IgD-negative memory B cell (primary cell): ENCODE measurements at regions not wholly inside any gene's neighbourhood (a gene's known extent, or its start where the extent isn't known, plus 50 kb on each side); places are given as distances from the start of the nearest gene placed in this dataset.
"Not testable (repeated sequence)": the region's sequence is repeated elsewhere in the genome, so short reads cannot be mapped to it uniquely, and the experiment has no call there.

ENCODE experiments used
- H3K27ac Mint-ChIP-seq, 3 donors: one replicate each; pipeline ENCODE4 v1.8.0; 2020 to 2022; ENCODE audit warnings: mild to moderate bottlenecking in 3 of 3, mixed read lengths in 3 of 3, moderate library complexity in 1 of 3
- H3K27me3 Mint-ChIP-seq: one replicate; pipeline ENCODE4 v1.8.0; 2021; ENCODE audit warnings: mixed read lengths
- H3K36me3 Mint-ChIP-seq: one replicate; pipeline ENCODE4 v1.8.0; 2020; ENCODE audit warnings: mild to moderate bottlenecking, mixed read lengths
- H3K4me1 Mint-ChIP-seq, 3 donors: one replicate each; pipeline ENCODE4 v1.8.0; 2020 to 2022; ENCODE audit warnings: mixed read lengths in 3 of 3, mild to moderate bottlenecking in 1 of 3
- H3K4me3 Mint-ChIP-seq, 4 donors: one replicate each; pipeline ENCODE4 v1.8.0; 2020 to 2022; ENCODE audit warnings: mild to moderate bottlenecking in 4 of 4, mixed read lengths in 4 of 4, moderate library complexity in 3 of 4
- H3K9me3 Mint-ChIP-seq, 3 donors: one replicate each; pipeline ENCODE4 v1.8.0; 2020 to 2021; ENCODE audit warnings: mixed read lengths in 3 of 3, mild to moderate bottlenecking in 1 of 3

DNA sequence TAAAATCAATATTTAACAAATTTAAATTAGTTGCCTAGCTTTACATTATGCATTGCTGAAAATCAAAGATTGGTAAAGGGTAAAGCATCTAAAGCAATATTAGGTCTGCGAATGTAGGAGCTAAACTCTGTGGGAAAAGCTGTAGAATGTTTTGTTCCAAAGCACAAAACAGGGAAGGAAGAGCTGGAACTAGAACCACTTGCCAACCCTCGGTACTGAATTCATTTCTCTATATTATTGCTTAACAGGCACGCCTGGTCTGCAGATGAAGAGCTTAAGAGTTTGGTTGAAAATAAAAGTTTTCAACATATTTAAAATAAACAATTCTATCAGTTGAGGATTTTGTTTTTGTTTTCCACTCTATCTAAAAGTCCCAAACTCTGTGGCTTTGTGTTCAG, 1252.8 kb upstream of the SEL1L start:
- no peak overlapping the region for H3K27ac Mint-ChIP-seq
- H3K27me3 Mint-ChIP-seq: no peaks in the 10 kb centered on the region
- no peaks in the 10 kb centered on the region for H3K36me3 Mint-ChIP-seq
- peaks cover 3 to 14% (median 4%) of the 10 kb centered on the region in 3 donors for H3K9me3 Mint-ChIP-seq
- H3K4me3 Mint-ChIP-seq: no peak overlapping the region
- H3K4me1 Mint-ChIP-seq: no peaks in the 10 kb centered on the region

DNA sequence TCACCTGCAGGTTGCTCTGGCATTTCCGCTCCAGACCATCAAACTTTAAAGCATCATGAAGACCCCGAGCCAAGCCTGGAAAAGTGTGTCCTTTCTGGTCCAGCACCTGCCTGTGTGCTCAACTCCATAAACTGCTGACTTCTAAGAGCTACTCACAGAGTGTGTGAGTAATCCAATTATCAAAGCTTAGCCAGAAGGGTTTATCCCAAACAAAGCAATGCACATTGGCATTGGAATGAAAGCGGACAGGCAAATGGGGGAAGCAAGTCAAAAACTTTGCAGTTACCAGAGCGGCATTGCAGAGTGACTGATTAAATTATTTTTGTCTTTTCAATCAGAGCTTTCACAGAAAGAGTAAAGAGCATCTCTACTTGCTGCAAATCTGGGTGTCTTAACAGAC, 1262.4 kb upstream of the SEL1L start:
- Mint-ChIP-seq H3K4me1 (no peaks in the 10 kb centered on the region), H3K27ac (no peak overlapping the region), H3K4me3 (no peak overlapping the region), H3K9me3 (peaks cover 0 to 11% (median 5%) of the 10 kb centered on the region in 3 donors), H3K27me3 (no peaks in the 10 kb centered on the region), H3K36me3 (no peaks in the 10 kb centered on the region)

DNA sequence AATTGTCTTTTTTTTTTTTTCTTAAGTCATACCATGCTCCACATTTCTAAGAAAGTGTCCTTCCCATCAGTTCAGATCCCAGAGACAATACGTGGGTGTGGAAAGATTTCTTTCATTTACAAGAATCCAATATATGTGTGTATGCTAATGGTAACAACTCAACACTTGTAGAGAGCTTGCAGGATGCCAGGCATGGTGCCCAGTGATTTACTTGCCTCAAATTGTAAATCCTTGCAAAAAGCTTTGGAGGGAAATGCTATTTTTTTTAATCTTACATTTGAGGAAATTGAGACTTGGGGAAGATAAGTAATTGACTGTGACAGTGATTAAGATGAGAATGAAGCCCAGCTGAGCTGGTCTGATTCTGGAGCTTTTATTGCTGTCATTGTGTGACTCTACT, 1264.6 kb upstream of the SEL1L start:
- H3K9me3 Mint-ChIP-seq: peaks cover 0 to 14% (median 12%) of the 10 kb centered on the region in 3 donors
- no peaks in the 10 kb centered on the region for H3K27me3 Mint-ChIP-seq
- no peaks in the 10 kb centered on the region for H3K4me1 Mint-ChIP-seq
- no peaks in the 10 kb centered on the region for H3K36me3 Mint-ChIP-seq
- no peak overlapping the region for H3K4me3 Mint-ChIP-seq
- no peak overlapping the region for H3K27ac Mint-ChIP-seq

DNA sequence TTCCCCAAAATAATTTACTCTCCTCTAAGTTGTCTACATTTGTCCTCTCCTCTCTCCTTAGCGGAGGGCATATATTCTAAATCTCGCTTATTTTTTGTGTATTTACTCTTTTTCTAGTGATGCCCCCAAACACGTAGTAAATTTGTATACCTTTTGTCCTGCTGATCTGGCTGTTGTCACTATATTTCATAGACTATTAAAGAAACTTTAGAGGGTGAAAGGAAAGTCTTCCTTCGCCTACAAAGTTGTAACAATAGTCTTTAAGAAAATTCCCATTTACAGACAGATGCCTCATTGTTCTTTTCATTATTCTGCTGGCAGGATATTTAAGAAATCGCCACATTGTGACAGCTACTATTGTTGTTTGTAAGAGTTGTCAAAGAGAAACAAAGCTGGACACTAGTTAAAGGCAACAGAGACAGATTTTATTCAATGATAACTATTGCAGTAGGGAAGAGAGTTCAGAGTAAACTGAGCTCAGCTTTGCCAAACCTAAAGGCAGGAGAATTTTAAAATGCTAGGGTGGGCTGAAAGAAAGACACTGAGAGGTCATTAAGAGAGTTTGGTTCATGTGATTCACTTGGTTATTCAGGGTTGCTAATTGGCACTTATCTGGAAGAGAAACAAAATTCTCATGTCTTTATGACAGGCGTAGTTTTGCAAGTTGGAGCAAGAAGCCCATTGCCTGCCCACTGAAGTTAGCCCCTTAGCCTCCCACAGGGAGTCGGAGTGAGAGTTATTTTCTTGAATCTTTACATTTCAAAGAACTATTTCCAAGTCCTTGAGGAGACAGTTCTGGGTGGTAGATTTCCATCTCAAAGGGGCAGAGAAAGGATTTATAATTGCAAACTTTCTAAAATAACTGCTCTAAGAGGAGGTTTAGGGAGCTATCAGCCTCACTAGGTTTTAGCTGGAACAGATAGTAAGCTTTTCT, 1272.5 kb upstream of the SEL1L start:
- no peak overlapping the region for H3K4me3 Mint-ChIP-seq
- H3K27ac Mint-ChIP-seq: no peak overlapping the region
- no peaks in the 10 kb centered on the region for H3K4me1 Mint-ChIP-seq
- H3K36me3 Mint-ChIP-seq: no peaks in the 10 kb centered on the region
- no peaks in the 10 kb centered on the region for H3K27me3 Mint-ChIP-seq
- peaks cover 2 to 23% (median 3%) of the 10 kb centered on the region in 3 donors for H3K9me3 Mint-ChIP-seq

DNA sequence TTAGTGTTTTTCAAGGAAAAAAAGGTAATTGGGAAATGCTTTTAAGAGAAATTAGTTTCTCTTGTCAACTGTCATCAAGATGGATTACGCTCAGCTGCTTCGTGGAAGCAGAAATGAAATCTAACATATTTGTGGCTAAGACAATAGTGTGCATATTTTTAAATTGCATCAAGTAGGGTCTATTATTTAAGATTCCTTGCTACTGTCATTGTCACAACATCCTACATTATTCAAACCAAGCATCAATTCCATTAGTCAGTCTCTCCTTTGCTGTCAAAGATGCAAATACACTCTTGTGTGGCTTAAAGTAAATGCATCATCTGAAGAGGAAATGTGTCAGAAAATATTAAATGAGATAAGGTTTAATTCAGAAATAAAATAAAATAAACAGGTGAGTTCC, 1277.6 kb upstream of the SEL1L start:
- H3K4me3 Mint-ChIP-seq: no peak overlapping the region
- H3K4me1 Mint-ChIP-seq: no peaks in the 10 kb centered on the region
- peaks cover 0 to 7% (median 0%) of the 10 kb centered on the region in 3 donors for H3K9me3 Mint-ChIP-seq
- H3K36me3 Mint-ChIP-seq: no peaks in the 10 kb centered on the region
- no peaks in the 10 kb centered on the region for H3K27me3 Mint-ChIP-seq
- H3K27ac Mint-ChIP-seq: no peak overlapping the region

DNA sequence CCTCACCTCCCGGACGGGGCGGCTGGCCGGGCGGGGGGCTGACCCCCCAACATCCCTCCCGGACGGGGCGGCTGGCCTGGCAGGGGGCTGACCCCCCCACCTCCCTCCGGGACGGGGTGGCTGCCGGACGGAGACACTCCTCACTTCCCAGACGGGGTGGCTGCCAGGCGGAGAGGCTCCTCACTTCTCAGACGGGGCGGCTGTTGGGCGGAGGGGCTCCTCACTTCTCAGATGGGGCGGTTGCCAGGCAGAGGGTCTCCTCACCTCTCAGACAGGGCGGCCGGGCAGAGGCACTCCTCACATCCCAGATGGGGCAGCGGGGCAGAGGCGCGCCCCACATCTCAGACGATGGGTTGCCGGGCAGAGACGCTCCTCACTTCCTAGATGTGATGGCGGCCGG, 1280.7 kb upstream of the SEL1L start:
- not testable (repeated sequence) for H3K9me3 Mint-ChIP-seq, H3K4me3 Mint-ChIP-seq, H3K27ac Mint-ChIP-seq, H3K27me3 Mint-ChIP-seq, H3K4me1 Mint-ChIP-seq, H3K36me3 Mint-ChIP-seq

DNA sequence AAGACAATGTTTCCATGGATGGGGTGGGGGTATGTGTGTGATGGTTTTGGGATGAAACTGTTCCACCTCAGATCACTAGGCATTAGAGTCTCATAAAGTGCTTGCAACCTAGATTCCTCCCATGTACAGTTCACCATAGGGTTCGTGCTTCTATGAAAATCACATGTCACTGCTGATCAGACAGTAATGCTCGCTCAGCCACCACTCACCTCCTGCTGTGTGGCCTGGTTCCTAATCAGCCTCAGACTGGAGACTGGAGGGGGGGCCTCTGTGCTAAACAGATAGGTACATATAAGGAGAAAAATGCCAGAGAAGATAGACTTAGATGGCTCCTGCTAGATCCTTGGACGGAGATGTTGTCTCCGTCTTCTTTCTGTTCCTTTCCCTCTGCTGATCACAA, 1296.9 kb upstream of the SEL1L start:
- Mint-ChIP-seq H3K36me3 (no peaks in the 10 kb centered on the region), H3K9me3 (peaks cover 0 to 7% (median 0%) of the 10 kb centered on the region in 3 donors), H3K27me3 (no peaks in the 10 kb centered on the region), H3K27ac (no peak overlapping the region), H3K4me3 (no peak overlapping the region), H3K4me1 (no peaks in the 10 kb centered on the region)

DNA sequence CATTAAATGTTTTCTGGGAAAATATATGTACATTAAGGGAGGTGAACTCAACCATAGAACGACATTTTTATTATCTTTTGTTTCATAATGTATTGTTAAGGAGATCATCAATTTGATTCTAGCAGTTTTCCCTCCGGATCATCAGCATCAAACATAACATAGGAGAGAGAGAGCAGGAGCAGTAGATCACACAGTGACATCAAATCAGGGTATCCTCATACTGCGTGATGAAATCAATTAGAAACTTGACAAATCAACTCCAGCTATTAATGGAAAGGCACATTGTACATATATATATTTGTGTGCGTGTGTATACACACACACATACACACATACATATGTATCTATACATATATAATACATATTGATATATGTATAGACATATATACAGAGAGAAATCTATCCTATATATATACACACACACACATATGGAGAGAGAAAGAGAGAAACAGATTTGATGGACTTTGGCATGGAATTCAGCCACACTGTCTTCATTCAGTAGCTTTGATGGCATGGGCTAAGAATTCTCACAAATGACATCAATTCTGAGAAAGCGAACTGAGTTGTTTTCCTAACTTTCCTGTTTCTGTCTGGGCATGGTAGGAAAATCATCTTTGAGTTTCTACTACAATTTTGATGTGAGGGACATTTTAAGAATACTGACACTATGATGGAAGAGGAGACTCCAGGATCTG, 1302.8 kb upstream of the SEL1L start:
- H3K4me1 Mint-ChIP-seq: no peaks in the 10 kb centered on the region
- H3K36me3 Mint-ChIP-seq: no peaks in the 10 kb centered on the region
- H3K27ac Mint-ChIP-seq: no peak overlapping the region
- no peaks in the 10 kb centered on the region for H3K27me3 Mint-ChIP-seq
- no peak overlapping the region for H3K4me3 Mint-ChIP-seq
- H3K9me3 Mint-ChIP-seq: peaks cover 0 to 8% (median 0%) of the 10 kb centered on the region in 3 donors

DNA sequence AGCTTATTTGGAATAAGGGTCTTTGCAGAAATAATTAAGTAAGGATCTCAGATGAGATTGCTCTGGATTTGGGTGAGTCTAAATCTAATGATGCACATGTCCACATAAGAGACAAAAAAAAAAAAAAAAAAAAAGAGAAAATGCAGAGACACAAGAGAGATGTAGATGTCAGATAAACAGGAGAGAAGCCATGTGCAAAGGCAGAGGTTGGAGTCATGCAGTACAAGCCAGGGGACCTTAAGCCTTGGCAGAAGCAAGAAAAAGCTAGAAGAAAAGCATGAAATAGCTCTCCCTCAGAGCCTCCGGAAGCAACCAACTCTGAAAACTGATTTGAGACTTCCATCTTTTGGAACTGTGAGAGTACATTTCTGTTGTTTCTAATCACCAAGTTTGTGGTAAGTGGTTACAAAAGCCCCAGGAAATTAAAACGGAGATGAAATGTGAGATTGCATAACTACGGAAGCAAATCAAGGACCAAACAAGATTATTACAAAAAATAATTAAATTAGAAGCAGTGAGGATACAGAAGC, 1304.0 kb upstream of the SEL1L start:
- Mint-ChIP-seq H3K27me3 (no peaks in the 10 kb centered on the region), H3K4me3 (no peak overlapping the region), H3K36me3 (no peaks in the 10 kb centered on the region), H3K9me3 (peaks cover 0 to 8% (median 0%) of the 10 kb centered on the region in 3 donors), H3K4me1 (no peaks in the 10 kb centered on the region), H3K27ac (no peak overlapping the region)

DNA sequence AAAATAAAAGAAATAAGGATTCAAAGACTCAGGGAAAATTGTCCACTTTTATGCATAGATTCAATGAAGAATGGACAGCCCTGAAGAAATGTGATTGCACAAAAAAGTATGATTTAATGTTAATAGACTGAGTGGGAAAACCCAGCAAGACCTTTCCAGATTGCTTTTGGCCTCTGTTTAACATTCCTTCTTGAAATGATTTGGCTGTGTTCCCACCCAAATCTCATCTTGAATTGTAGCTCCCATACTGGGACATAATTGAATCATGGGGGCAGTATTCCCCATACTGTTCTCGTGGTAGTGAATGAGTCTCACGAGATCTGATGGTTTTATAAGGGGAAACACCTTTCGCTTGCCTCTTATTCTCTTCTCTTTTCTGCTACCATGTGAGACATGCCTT, 1316.9 kb upstream of the SEL1L start:
- Mint-ChIP-seq H3K27ac (no peak overlapping the region), H3K9me3 (peaks cover 2 to 17% (median 8%) of the 10 kb centered on the region in 3 donors), H3K4me3 (no peak overlapping the region), H3K27me3 (no peaks in the 10 kb centered on the region), H3K4me1 (no peaks in the 10 kb centered on the region), H3K36me3 (no peaks in the 10 kb centered on the region)

DNA sequence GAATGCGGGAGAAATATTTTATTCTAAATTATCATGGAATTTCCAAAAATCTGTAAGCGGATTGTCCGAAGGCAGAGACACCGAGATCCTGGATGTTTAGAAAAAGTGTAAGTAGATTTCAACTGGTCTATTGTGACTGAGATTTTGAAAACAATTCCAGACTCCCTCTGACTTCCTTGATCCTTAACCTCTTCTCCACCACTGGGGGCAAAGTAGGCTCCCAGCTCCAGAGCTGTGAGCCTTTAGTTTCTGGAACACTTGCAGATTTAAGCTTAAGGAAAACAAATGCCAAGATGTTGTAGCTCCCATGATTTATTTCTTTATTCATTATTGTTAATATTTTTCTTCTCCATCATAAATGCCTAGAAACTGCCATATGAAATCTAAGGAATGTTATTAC, 1320.5 kb upstream of the SEL1L start:
- Mint-ChIP-seq H3K4me3 (no peak overlapping the region), H3K4me1 (no peaks in the 10 kb centered on the region), H3K27ac (no peak overlapping the region), H3K27me3 (no peaks in the 10 kb centered on the region), H3K9me3 (peaks cover 4 to 19% (median 11%) of the 10 kb centered on the region in 3 donors), H3K36me3 (no peaks in the 10 kb centered on the region)

DNA sequence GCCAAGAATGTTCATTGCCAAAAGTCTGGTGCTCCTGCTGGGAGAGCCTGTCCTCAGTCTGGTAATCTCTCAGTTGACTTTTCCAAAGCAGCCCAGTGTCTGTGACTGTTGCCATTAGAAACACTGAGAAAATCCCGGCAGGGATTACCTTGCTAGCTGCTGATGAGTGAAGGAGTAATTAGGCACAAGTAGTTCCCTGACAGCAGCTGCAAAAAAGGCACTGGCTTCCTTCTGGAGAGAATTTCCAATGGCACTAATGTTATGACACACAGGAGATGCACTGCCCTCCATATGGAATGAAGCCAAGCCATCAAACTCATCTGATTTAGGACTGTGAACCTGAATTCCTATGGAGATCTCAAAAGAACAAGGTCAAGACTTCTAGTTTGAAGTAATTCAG, 1321.2 kb upstream of the SEL1L start:
- H3K4me3 Mint-ChIP-seq: no peak overlapping the region
- H3K4me1 Mint-ChIP-seq: no peaks in the 10 kb centered on the region
- no peaks in the 10 kb centered on the region for H3K36me3 Mint-ChIP-seq
- no peaks in the 10 kb centered on the region for H3K27me3 Mint-ChIP-seq
- no peak overlapping the region for H3K27ac Mint-ChIP-seq
- peaks cover 4 to 16% (median 12%) of the 10 kb centered on the region in 3 donors for H3K9me3 Mint-ChIP-seq

DNA sequence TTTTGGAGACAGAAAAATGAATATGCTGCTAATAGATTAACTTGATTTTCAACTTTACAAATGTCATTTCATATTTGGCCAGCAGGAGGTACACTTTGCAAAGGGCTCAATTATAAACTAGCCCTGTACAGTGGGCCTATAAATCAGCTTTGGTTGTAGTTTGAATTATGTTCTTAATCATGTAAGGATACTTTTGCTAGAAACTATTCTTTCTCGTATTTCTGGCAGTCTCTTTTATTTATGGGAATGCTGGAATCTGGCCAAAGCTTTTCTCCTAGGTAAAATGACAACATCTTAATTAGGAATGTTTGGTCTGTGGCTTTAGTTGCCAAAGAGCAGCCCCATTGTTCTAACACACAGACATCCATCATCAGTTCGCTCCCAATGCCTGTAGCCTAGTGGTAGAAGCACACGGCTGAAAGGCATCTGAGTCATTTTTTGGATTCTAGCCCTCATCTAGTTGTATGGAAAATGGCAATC, 1322.3 kb upstream of the SEL1L start:
- H3K27ac Mint-ChIP-seq: no peak overlapping the region

DNA sequence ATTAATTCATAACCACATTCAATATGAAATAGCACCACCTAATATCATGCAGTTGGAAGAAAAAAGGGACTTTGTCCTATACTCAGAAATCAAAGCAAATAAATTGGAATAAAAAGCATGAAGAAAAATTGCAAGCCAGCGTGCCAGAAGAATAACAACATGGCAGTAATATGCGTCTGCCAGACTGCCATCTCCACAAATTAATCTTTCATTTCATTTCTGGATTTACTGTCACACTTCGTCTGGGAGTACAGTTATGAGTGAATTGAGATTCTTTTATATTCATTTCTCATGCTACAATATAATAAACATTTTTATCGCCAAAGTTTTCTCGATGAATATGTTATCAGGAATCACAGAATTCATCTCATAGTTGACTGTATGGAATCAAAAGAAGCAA, 1327.7 kb upstream of the SEL1L start:
- H3K4me3 Mint-ChIP-seq: no peak overlapping the region
- no peaks in the 10 kb centered on the region for H3K36me3 Mint-ChIP-seq
- no peak overlapping the region for H3K27ac Mint-ChIP-seq
- peaks cover 4 to 26% (median 11%) of the 10 kb centered on the region in 3 donors for H3K9me3 Mint-ChIP-seq
- no peaks in the 10 kb centered on the region for H3K4me1 Mint-ChIP-seq
- no peaks in the 10 kb centered on the region for H3K27me3 Mint-ChIP-seq

More for the DNA sequence above, 1322.3 kb upstream of the SEL1L start:
- Mint-ChIP-seq H3K4me1 (no peaks in the 10 kb centered on the region), H3K9me3 (peaks cover 4 to 15% (median 11%) of the 10 kb centered on the region in 3 donors), H3K36me3 (no peaks in the 10 kb centered on the region), H3K4me3 (no peak overlapping the region), H3K27me3 (no peaks in the 10 kb centered on the region)

DNA sequence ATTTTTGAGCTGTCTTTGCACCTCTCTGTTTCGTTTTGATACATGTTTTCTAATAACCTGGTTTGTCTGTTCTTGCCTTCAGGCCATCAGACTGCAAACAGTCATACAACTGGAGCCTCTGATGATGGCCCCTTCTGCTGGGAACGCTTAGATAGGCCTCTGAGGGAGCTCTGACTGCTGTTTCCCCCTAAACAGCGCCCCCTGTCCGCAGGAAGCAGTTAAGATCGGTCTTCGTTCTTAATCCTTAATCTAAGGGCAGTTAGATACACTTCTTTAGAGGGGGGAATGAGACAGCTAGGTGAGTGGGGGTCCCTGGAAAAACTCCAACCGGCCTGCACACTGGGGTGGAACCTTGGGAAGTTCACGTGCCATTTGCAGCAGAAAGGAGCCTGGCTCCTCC, 1338.8 kb upstream of the SEL1L start:
- no peak overlapping the region for H3K27ac Mint-ChIP-seq
- no peaks in the 10 kb centered on the region for H3K27me3 Mint-ChIP-seq
- H3K36me3 Mint-ChIP-seq: no peaks in the 10 kb centered on the region
- H3K9me3 Mint-ChIP-seq: peaks cover 0 to 15% (median 2%) of the 10 kb centered on the region in 3 donors
- H3K4me1 Mint-ChIP-seq: no peaks in the 10 kb centered on the region
- H3K4me3 Mint-ChIP-seq: no peak overlapping the region
